GM23338 (cell line): ENCODE measurements at regions not wholly inside any gene's neighbourhood (a gene's known extent, or its start where the extent isn't known, plus 50 kb on each side); places are given as distances from the start of the nearest gene placed in this dataset.

Source experiments
- ATAC-seq: fragments of 200-7000 bp; cut with Tn5 transposase; 3 replicates; pipeline ENCODE4 v1.9.1; 2020
- DNase-seq: peaks from one replicate; pipeline ENCODE4 v3.0.0-alpha.2; 2015; ENCODE audit warnings: low spot score
- H2AFZ ChIP-seq: fragments of 200-600 bp; sonication (generic); 2 replicates; pipeline ENCODE4 v1.8.0; 2016; ENCODE audit warnings: antibody characterized with exemption, mild to moderate bottlenecking, moderate library complexity
- H3F3A ChIP-seq: fragments of 200-600 bp; sonication (generic); replicated peaks from 2 replicates; pipeline ENCODE4 v1.8.0; 2017; ENCODE audit warnings: antibody characterized with exemption, mixed run types, low read depth
- H3K27ac ChIP-seq: fragments of 200-600 bp; sonication (generic); 2 replicates; pipeline ENCODE4 v1.6.1; 2016; ENCODE audit warnings: low read depth
- H3K27me3 ChIP-seq: fragments of 200-600 bp; sonication (generic); 2 replicates; pipeline ENCODE4 v1.8.0; 2016; ENCODE audit warnings: mild to moderate bottlenecking, mixed run types, moderate library complexity; ENCODE audit not compliant: insufficient read depth
- H3K36me3 ChIP-seq: fragments of 200-600 bp; sonication (generic); 2 replicates; pipeline ENCODE4 v1.8.0; 2016; ENCODE audit warnings: mild to moderate bottlenecking; ENCODE audit not compliant: insufficient read depth
- H3K4me1 ChIP-seq: fragments of 200-600 bp; sonication (generic); 2 replicates; pipeline ENCODE4 v1.8.0; 2016; ENCODE audit warnings: mild to moderate bottlenecking, moderate library complexity; ENCODE audit not compliant: insufficient read depth
- H3K4me2 ChIP-seq: fragments of 200-600 bp; sonication (generic); 2 replicates; pipeline ENCODE4 v1.7.1; 2017; ENCODE audit warnings: mixed run types
- H3K4me3 ChIP-seq: fragments of 200-600 bp; sonication (generic); 2 replicates; pipeline ENCODE4 v1.6.1; 2016; ENCODE audit warnings: mixed run types
- H3K79me2 ChIP-seq: fragments of 200-600 bp; sonication (generic); replicated peaks from 2 replicates; pipeline ENCODE4 v1.8.0; 2017; ENCODE audit warnings: mild to moderate bottlenecking; ENCODE audit not compliant: insufficient read depth
- H3K9me2 ChIP-seq: fragments of 200-600 bp; sonication (generic); 2 replicates; pipeline ENCODE4 v1.8.0; 2017; ENCODE audit not compliant: insufficient read depth
- H4K20me1 ChIP-seq: fragments of 200-600 bp; sonication (generic); replicated peaks from 2 replicates; pipeline ENCODE4 v1.8.0; 2017; ENCODE audit warnings: mild to moderate bottlenecking; ENCODE audit not compliant: insufficient read depth
- H3K27ac Mint-ChIP-seq: 2 replicates; pipeline ENCODE4 v1.8.0; 2020; ENCODE audit warnings: inconsistent platforms, mild to moderate bottlenecking, moderate library complexity, mixed read lengths
- H3K27me3 Mint-ChIP-seq: 3 replicates; pipeline ENCODE4 v1.8.0; 2022; ENCODE audit warnings: low read depth, mild to moderate bottlenecking, moderate library complexity, mixed read lengths, inconsistent platforms; ENCODE audit not compliant: insufficient read depth, poor library complexity
- H3K36me3 Mint-ChIP-seq: 3 replicates; pipeline ENCODE4 v1.8.0; 2021; ENCODE audit warnings: low read depth, mild to moderate bottlenecking, inconsistent platforms, moderate library complexity, mixed read lengths
- H3K4me1 Mint-ChIP-seq: 3 replicates; pipeline ENCODE4 v1.8.0; 2020; ENCODE audit warnings: mild to moderate bottlenecking, inconsistent platforms, mixed read lengths
- H3K4me3 Mint-ChIP-seq: 3 replicates; pipeline ENCODE4 v1.8.0; 2021; ENCODE audit warnings: moderate library complexity, mild to moderate bottlenecking, inconsistent platforms, mixed read lengths
- H3K9me3 Mint-ChIP-seq: 3 replicates; pipeline ENCODE4 v1.8.0; 2020; ENCODE audit warnings: moderate library complexity, mild to moderate bottlenecking, inconsistent platforms, mixed read lengths
- CREB1 ChIP-seq: fragments of 250-450 bp; sonication (Bioruptor Pico); IDR thresholded peaks from 2 replicates; pipeline ENCODE4 v1.5.0; 2020; ENCODE audit warnings: low read depth, mild to moderate bottlenecking, moderate library complexity
- CTCF ChIP-seq, 2 experiments: fragments of 200-600 bp in 1 of 2; sonication (generic) in 1 of 2; conservative IDR thresholded peaks; 2 replicates each; pipeline versions ENCODE4 v1.5.1 to v1.6.1; 2016 to 2017; ENCODE audit warnings: antibody characterized with exemption in 2 of 2, low read depth in 2 of 2, mild to moderate bottlenecking in 2 of 2, moderate library complexity in 1 of 2
- ETS1 ChIP-seq: IDR thresholded peaks from 2 replicates; pipeline ENCODE4 v1.6.1; 2016; ENCODE audit warnings: antibody characterized with exemption
- EZH2 ChIP-seq: fragments of 200-600 bp; sonication (generic); IDR thresholded peaks from one replicate; pipeline ENCODE4 v1.8.0; 2017; ENCODE audit warnings: antibody characterized with exemption, mild to moderate bottlenecking, low read depth; ENCODE audit not compliant: unreplicated experiment
- EZH2phosphoT487 ChIP-seq: fragments of 200-600 bp; sonication (generic); IDR thresholded peaks from one replicate; pipeline ENCODE4 v1.8.1; 2018; ENCODE audit warnings: antibody characterized with exemption; ENCODE audit not compliant: unreplicated experiment
- JUNB ChIP-seq: IDR thresholded peaks from one replicate; pipeline ENCODE4 v1.6.1; 2016; ENCODE audit warnings: antibody characterized with exemption; ENCODE audit not compliant: unreplicated experiment
- NANOG ChIP-seq: IDR thresholded peaks from 2 replicates; pipeline ENCODE4 v1.6.1; 2016; ENCODE audit warnings: antibody characterized with exemption, borderline replicate concordance
- POLR2AphosphoS5 ChIP-seq: IDR thresholded peaks from 2 replicates; pipeline ENCODE4 v1.6.1; 2016; ENCODE audit warnings: antibody characterized with exemption, low read depth
- STAT1 ChIP-seq: IDR thresholded peaks from one replicate; pipeline ENCODE4 v1.6.1; 2016; ENCODE audit warnings: antibody characterized with exemption; ENCODE audit not compliant: unreplicated experiment
- ZNF114 ChIP-seq: fragments of 250-450 bp; sonication (Bioruptor Pico); IDR thresholded peaks from 2 replicates; pipeline ENCODE4 v1.5.0; 2020; ENCODE audit warnings: mild to moderate bottlenecking, moderate library complexity
- ZNF331 ChIP-seq: fragments of 250-450 bp; sonication (Bioruptor Pico); IDR thresholded peaks from 2 replicates; pipeline ENCODE4 v1.5.0; 2020; ENCODE audit warnings: low read depth, mild to moderate bottlenecking, moderate library complexity
- ZNF462 ChIP-seq: fragments of 250-450 bp; sonication (Bioruptor Pico); IDR thresholded peaks from 2 replicates; pipeline ENCODE4 v1.5.0; 2020; ENCODE audit warnings: mild to moderate bottlenecking, moderate library complexity

GRCh38 chr5:9712506-9712905 is 82.4 kb upstream of the TAS2R1 start:
- Mint-ChIP-seq H3K27ac (no peak overlapping the region), H3K4me1 (peaks cover 7% of the 10 kb centered on the region; the same call in 1 of the 3 replicates), H3K9me3 (no peaks in the 10 kb centered on the region), H3K27me3 (no peaks in the 10 kb centered on the region), H3K4me3 (no peak overlapping the region), H3K36me3 (no peaks in the 10 kb centered on the region)
- Histone ChIP-seq H3K36me3 (no peaks in the 10 kb centered on the region), H3F3A (no peaks in the 10 kb centered on the region), H2AFZ (no peak overlapping the region), H3K4me1 (0 out of 2 replicates have a peak, but pooled peaks cover 4% of the 10 kb centered on the region), H3K4me2 (no peak overlapping the region), H3K9me2 (0 out of 2 replicates have a peak, but pooled peaks cover 8% of the 10 kb centered on the region), H3K27me3 (no peaks in the 10 kb centered on the region), H3K79me2 (no peaks in the 10 kb centered on the region), H3K4me3 (no peak overlapping the region), H3K27ac (no peak overlapping the region), H4K20me1 (no peaks in the 10 kb centered on the region)
- ATAC-seq: no peak
- no peak for DNase-seq
- TF ChIP-seq ZNF331 (CRISPR knock-in tag) (no peak), JUNB (no peak), EZH2 (no peak), NANOG (no peak), CREB1 (CRISPR knock-in tag) (no peak), ETS1 (no peak)

- no peak for ATAC-seq
- 0 out of 2 replicates have a peak, but pooled peaks cover 5% of the 10 kb centered on the region for H3K4me1 ChIP-seq
- TF ChIP-seq POLR2AphosphoS5 (no peak), NANOG (no peak), CREB1 (CRISPR knock-in tag) (no peak), ETS1 (no peak), STAT1 (no peak), EZH2 (no peak), JUNB (no peak), ZNF462 (CRISPR knock-in tag) (no peak), EZH2phosphoT487 (no peak), CTCF (conservative IDR thresholded peaks at IDR 0.05; ENCODE audit: low read depth in 2 of 2) (no peak), ZNF114 (no peak), ZNF331 (CRISPR knock-in tag) (no peak)
Observed at GRCh38 chr5:9710069-9710468, 79.9 kb upstream of the TAS2R1 start.

More at GRCh38 chr5:9710069-9710468, 79.9 kb upstream of the TAS2R1 start:
- Histone ChIP-seq H3K79me2 (no peaks in the 10 kb centered on the region), H3K27ac (no peak overlapping the region), H3K4me2 (no peak overlapping the region), H3K9me2 (peaks cover 15% of the 10 kb centered on the region; the same call in 1 of the 2 replicates), H4K20me1 (no peaks in the 10 kb centered on the region), H3K4me3 (no peak overlapping the region), H2AFZ (no peak overlapping the region), H3K36me3 (no peaks in the 10 kb centered on the region), H3K27me3 (no peaks in the 10 kb centered on the region), H3F3A (no peaks in the 10 kb centered on the region)
- no peak overlapping the region for H3K4me3 Mint-ChIP-seq
- no peaks in the 10 kb centered on the region for H3K36me3 Mint-ChIP-seq
- H3K4me1 Mint-ChIP-seq: peaks cover 7% of the 10 kb centered on the region; the same call in 2 of the 3 replicates
- no peaks in the 10 kb centered on the region for H3K9me3 Mint-ChIP-seq
- DNase-seq: no peak
- no peaks in the 10 kb centered on the region for H3K27me3 Mint-ChIP-seq
- H3K27ac Mint-ChIP-seq: no peak overlapping the region
